Muscle layer of duodenum (tissue), 2 donors: ENCODE measurements at regions not wholly inside any gene's neighbourhood (a gene's known extent, or its start where the extent isn't known, plus 50 kb on each side); places are given as distances from the start of the nearest gene placed in this dataset.
"Not testable (repeated sequence)": the region's sequence is repeated elsewhere in the genome, so short reads cannot be mapped to it uniquely, and the experiment has no call there.

Experiments
- H3K27ac ChIP-seq: one replicate; pipeline ENCODE4 v1.7.0; 2013; ENCODE audit warnings: mild to moderate bottlenecking, low read length
- H3K27me3 ChIP-seq: one replicate; pipeline ENCODE4 v1.7.0; 2013; ENCODE audit warnings: low read depth, mild to moderate bottlenecking, control low read depth, low read length
- H3K36me3 ChIP-seq, 2 donors: one replicate each; pipeline ENCODE4 v1.7.0; 2013; ENCODE audit warnings: low read length in 2 of 2, control low read depth in 1 of 2, mild to moderate bottlenecking in 1 of 2; ENCODE audit not compliant: insufficient read depth in 2 of 2, control insufficient read depth in 1 of 2
- H3K4me1 ChIP-seq, 2 donors: one replicate each; pipeline ENCODE4 v1.7.0; 2013; ENCODE audit warnings: low read length in 2 of 2, mild to moderate bottlenecking in 2 of 2, control low read depth in 1 of 2, moderate library complexity in 1 of 2; ENCODE audit not compliant: insufficient read depth in 2 of 2, control insufficient read depth in 1 of 2
- H3K4me3 ChIP-seq, 2 donors: one replicate each; pipeline ENCODE4 v1.7.0; 2013; ENCODE audit warnings: low read length in 2 of 2, low read depth in 1 of 2, mild to moderate bottlenecking in 1 of 2
- H3K9me3 ChIP-seq, 2 donors: one replicate each; pipeline ENCODE4 v1.7.0; 2013; ENCODE audit warnings: low read length in 2 of 2, control low read depth in 1 of 2, mild to moderate bottlenecking in 1 of 2; ENCODE audit not compliant: control insufficient read depth in 1 of 2
- donor health status: healthy.

DNA sequence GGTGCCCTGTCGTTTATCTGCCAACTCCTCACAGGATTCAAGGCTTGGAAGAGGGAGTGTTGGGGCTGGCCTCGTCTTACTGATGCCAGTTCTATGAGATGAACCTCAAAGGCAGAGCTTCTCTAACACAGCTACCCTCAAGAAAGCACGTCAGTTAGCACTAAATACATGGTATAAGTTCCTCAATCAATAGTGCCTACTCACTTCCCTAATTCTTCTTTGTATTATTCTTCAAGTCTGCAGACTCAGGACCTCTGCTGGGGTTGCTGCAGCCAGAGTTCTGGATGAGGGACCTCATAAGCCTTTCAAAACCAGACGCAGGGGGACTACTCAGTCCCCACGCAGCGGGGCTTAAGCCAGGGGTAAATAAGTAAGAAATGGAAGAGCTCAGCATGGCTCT, 118.3 kb downstream of the VPREB1 start:
- Histone ChIP-seq H3K36me3 (no peaks in the 10 kb centered on the region), H3K4me1 (no peaks in the 10 kb centered on the region), H3K27me3 (peaks cover 5% of the 10 kb centered on the region), H3K27ac (no peak overlapping the region), H3K4me3 (no peak overlapping the region), H3K9me3 (no peaks in the 10 kb centered on the region)

- no peak overlapping the region for H3K4me3 ChIP-seq
- peaks cover 5% of the 10 kb centered on the region for H3K27me3 ChIP-seq
- H3K27ac ChIP-seq, result no peak overlapping the region
- no peaks in the 10 kb centered on the region for H3K9me3 ChIP-seq
- H3K36me3 ChIP-seq, result no peaks in the 10 kb centered on the region
- no peaks in the 10 kb centered on the region for H3K4me1 ChIP-seq
These were observed 119.6 kb downstream of the VPREB1 start for GRCh38 chr22:22364207-22364606.

GRCh38 chr22:22366537-22366936, 122.0 kb downstream of the VPREB1 start:
- no peaks in the 10 kb centered on the region for H3K27me3 ChIP-seq
- no peaks in the 10 kb centered on the region for H3K36me3 ChIP-seq
- H3K4me1 ChIP-seq, result no peaks in the 10 kb centered on the region
- no peaks in the 10 kb centered on the region for H3K9me3 ChIP-seq
- no peak overlapping the region for H3K4me3 ChIP-seq
- H3K27ac ChIP-seq, result no peak overlapping the region

DNA sequence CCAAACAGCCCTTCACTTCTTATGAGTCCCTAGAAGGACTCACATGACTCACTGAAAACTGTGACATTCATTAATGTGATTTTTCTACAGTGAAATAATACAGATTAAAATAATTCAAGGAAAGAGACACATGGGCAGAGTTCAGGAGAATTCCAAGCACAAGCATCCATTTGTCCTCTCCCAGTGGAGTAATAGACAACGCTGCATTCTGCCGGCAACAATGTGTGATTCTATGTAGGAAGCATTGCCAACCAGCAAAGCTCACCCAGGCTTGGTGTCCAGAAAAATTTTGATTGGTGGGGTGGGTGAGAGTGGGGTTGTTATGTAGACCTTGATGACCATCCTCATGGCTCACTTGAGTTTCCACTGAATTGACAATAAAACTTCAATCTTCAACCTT, 123.9 kb downstream of the VPREB1 start:
- Histone ChIP-seq H3K9me3 (no peaks in the 10 kb centered on the region), H3K4me3 (no peak overlapping the region), H3K27me3 (no peaks in the 10 kb centered on the region), H3K4me1 (no peaks in the 10 kb centered on the region), H3K36me3 (no peaks in the 10 kb centered on the region), H3K27ac (no peak overlapping the region)

DNA sequence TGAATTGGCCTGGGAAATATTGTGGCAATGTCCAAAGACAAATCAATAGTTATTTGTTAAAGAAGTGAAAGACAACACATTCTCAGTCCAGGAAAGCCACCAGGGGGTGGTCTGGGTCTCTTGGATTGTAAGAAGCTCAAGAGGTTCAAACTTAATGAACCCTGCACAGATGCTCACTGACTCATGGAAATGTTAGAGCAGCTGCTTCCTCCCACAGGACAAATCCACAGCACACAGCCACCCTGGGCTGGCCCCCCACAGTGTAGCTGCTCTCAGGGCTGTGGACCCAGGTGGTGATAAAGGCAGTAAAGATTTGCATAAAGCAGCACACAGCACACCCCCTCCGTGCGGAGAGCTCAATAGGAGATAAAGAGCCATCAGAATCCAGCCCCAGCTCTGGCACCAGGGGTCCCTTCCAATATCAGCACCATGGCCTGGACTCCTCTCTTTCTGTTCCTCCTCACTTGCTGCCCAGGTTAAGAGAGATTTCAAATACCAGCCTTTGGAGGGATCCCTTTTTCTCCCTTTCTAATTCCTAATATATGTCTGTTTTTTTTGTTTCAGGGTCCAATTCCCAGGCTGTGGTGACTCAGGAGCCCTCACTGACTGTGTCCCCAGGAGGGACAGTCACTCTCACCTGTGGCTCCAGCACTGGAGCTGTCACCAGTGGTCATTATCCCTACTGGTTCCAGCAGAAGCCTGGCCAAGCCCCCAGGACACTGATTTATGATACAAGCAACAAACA, 124.8 kb downstream of the VPREB1 start:
- not testable (repeated sequence) for H3K27ac ChIP-seq, H3K27me3 ChIP-seq, H3K4me1 ChIP-seq, H3K4me3 ChIP-seq, H3K9me3 ChIP-seq, H3K36me3 ChIP-seq

DNA sequence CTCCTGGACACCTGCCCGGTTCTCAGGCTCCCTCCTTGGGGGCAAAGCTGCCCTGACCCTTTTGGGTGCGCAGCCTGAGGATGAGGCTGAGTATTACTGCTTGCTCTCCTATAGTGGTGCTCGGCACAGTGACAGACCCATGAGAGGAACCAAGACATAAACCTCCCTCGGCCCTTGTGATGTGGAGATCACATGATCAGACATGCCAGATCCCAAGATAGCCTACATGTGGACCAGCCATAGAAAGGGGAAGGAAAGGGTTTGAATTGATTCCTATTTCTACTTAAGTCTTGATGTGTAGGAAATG, 125.3 kb downstream of the VPREB1 start:
- Histone ChIP-seq H3K4me3 (no peak overlapping the region), H3K27me3 (no peaks in the 10 kb centered on the region), H3K9me3 (no peaks in the 10 kb centered on the region), H3K4me1 (no peaks in the 10 kb centered on the region), H3K27ac (no peak overlapping the region), H3K36me3 (no peaks in the 10 kb centered on the region)

DNA sequence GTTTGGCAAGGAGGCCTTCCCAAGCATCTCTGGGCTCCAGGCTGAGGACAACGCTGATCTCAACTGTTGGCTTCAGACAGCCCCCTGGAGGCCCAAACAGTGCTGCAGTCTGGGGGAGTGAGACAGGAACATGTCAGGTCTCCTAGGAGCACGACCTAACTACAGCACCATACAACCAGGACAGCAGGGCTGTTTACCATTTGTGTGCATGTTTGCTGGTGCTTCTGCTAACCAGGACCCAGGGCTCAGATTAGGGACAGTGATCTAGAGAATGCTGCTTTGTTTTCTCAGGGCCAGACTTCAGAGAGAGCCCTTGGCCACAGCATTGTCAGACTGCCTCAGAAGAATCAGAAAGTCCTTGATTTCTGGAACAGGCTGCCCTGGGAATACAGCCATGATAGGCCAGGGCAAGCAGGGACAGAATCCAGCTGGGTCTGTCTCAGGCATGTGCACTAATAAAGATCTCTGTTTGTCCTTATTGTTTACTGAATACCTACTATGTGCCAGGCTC, 126.5 kb downstream of the VPREB1 start:
- Histone ChIP-seq H3K4me1 (no peaks in the 10 kb centered on the region), H3K9me3 (no peaks in the 10 kb centered on the region), H3K4me3 (no peak overlapping the region), H3K27me3 (peaks cover 8% of the 10 kb centered on the region), H3K36me3 (no peaks in the 10 kb centered on the region), H3K27ac (no peak overlapping the region)

GRCh38 chr22:22372086-22372485, 127.5 kb downstream of the VPREB1 start:
- Histone ChIP-seq H3K4me3 (no peak overlapping the region), H3K27me3 (peaks cover 9% of the 10 kb centered on the region), H3K4me1 (no peaks in the 10 kb centered on the region), H3K27ac (no peak overlapping the region), H3K36me3 (no peaks in the 10 kb centered on the region), H3K9me3 (no peaks in the 10 kb centered on the region)

GRCh38 chr22:22374163-22374562, 129.6 kb downstream of the VPREB1 start:
- Histone ChIP-seq H3K4me3 (no peak overlapping the region), H3K27ac (no peak overlapping the region), H3K27me3 (peaks cover 9% of the 10 kb centered on the region), H3K4me1 (no peaks in the 10 kb centered on the region), H3K36me3 (no peaks in the 10 kb centered on the region), H3K9me3 (no peaks in the 10 kb centered on the region)

- H3K27ac ChIP-seq, result no peak overlapping the region
- no peak overlapping the region for H3K4me3 ChIP-seq
- peaks cover 9% of the 10 kb centered on the region for H3K27me3 ChIP-seq
- no peaks in the 10 kb centered on the region for H3K9me3 ChIP-seq
- no peaks in the 10 kb centered on the region for H3K36me3 ChIP-seq
- H3K4me1 ChIP-seq, result no peaks in the 10 kb centered on the region
These were observed 130.0 kb downstream of the VPREB1 start for GRCh38 chr22:22374579-22374978.

- Histone ChIP-seq H3K27me3 (peaks cover 9% of the 10 kb centered on the region), H3K4me1 (no peaks in the 10 kb centered on the region), H3K9me3 (no peaks in the 10 kb centered on the region), H3K27ac (no peak overlapping the region), H3K4me3 (no peak overlapping the region), H3K36me3 (no peaks in the 10 kb centered on the region)
These were observed 131.2 kb downstream of the VPREB1 start for GRCh38 chr22:22375576-22376351.

DNA sequence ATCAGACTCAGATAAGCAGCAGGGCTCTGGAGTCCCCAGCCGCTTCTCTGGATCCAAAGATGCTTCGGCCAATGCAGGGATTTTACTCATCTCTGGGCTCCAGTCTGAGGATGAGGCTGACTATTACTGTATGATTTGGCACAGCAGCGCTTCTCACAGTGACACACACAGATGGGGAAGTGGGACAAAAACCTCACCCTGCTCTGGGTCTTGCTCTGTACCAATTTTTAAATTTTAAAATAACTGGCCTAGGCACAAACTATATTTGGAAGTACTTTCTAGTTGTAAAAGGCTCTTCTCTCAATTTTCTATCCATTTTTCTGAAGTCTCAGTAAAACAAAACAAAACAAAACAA, 131.7 kb downstream of the VPREB1 start:
- Histone ChIP-seq H3K9me3 (no peaks in the 10 kb centered on the region), H3K27me3 (peaks cover 9% of the 10 kb centered on the region), H3K27ac (no peak overlapping the region), H3K36me3 (no peaks in the 10 kb centered on the region), H3K4me3 (no peak overlapping the region), H3K4me1 (no peaks in the 10 kb centered on the region)
